ENCODE measurements at regions not wholly inside any gene's neighbourhood (a gene's known extent, or its start where the extent isn't known, plus 50 kb on each side); places are given as distances from the start of the nearest gene placed in this dataset.

GRCh38 chr18:49662506-49662905, 100.6 kb downstream of the LIPG start:
- no peak for DNase-seq

- DNase-seq: no peak
Measured at GRCh38 chr18:49658823-49659404, 97.1 kb downstream of the LIPG start.

DNA sequence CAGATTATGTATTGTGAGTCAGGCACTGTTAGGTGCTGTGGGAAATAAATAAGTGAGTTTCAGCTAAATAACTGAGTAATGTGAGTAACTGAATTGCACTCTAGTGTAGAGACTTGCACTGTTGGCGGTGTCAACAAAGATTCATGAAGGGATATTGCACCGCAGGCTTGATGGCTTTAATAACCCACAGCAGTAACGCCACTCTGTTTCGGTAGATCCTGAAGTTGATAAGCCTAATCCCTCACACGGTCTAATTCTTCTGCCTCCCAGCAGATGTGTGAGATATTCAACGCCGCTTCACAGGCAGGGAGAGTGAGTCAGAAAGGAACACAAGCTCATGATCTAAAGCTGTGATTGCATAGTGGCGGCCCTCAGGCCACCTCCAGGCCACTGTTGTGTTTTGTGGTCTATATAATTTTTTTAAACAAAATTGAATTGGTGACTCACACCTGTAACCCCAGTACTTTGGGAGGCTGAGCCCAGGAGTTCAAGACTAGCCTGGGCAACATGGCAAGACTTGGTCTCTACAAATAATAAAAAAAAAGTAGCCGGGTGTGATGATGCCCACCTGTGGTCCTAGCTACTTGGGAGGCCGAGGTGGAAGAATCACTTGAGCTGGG, 94.3 kb downstream of the LIPG start:
- no peak for DNase-seq

DNA sequence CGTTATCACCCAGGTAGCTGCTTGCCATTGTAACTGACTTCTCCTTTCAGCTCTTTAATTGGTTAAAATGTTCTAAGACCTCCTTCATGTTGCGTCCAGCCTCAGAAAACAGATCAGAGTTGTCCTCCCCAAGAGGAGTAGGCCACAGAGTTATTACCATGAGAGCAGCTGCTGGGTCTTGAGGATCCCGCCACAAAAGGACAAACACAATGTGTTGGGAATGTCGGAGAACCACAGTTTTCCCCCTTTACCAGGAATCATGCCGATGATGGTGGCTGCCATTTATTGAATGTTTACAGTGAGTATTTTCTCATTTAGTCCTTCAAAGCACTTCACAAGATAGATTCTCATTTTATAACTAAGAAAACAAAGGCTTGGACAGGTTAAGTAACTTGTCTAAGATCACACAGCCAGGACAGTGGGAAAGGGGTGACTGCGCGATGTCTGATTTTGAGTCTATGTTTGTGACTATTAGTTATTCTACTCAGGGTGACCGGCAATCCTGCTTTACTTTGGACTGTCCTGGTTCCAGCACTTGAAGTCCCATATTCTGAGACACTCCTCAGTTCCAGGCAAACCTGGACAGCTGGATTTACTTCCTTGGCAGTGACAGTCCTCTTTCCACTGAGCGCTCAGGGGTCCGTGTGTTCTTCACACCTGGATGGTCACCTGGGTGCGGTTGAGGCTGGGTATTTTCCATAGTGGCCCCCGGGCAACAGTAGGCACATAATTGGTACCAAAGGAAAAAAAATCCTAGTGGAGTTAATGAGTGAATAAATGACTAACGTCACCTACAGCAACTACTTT, 93.6 kb downstream of the LIPG start:
- DNase-seq: no peak

DNA sequence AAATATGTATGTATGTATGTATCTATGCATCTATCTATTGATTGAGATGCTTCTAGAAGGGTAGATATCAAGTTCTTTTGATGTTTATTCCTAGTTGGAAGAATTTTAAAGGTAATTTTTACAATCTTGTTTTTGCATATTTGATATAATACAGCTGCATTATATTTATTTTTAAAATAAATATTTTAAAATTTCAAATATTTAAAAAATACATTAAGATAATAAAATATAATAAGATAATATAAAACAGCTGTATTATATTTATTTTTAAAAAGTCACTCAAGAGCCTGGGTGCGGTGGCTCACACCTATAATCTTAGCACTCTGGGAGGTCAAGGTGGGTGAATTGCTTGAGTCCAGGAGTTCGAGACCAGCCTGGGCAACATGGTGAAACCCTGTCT, 92.5 kb downstream of the LIPG start:
- DNase-seq: no peak

- DNase-seq: no peak
Measured at GRCh38 chr18:49652881-49653724, 91.2 kb downstream of the LIPG start.

- DNase-seq: no peak
Measured at GRCh38 chr18:49651033-49651432, 89.2 kb downstream of the LIPG start.

GRCh38 chr18:49650426-49650891, 88.6 kb downstream of the LIPG start:
- DNase-seq: no peak

- DNase-seq: no peak
Measured at GRCh38 chr18:49648811-49649210, 87.0 kb downstream of the LIPG start.

All from amygdala (tissue), 56 donors.